Lower leg skin (tissue), 3 donors: ENCODE measurements at regions not wholly inside any gene's neighbourhood (a gene's known extent, or its start where the extent isn't known, plus 50 kb on each side); places are given as distances from the start of the nearest gene placed in this dataset.
"Not testable (repeated sequence)": the region's sequence is repeated elsewhere in the genome, so short reads cannot be mapped to it uniquely, and the experiment has no call there.

Source experiments
- POLR2A ChIP-seq, 2 donors: fragments of 450-650 bp; IDR thresholded peaks; one replicate each; pipeline ENCODE4 v1.6.1; 2016 to 2017; ENCODE audit warnings: antibody characterized with exemption in 2 of 2, mild to moderate bottlenecking in 1 of 2, moderate library complexity in 1 of 2
- TF ChIP-seq, protein P1 (sequence below), 3 donors: fragments of 450-650 bp; IDR thresholded peaks; one replicate each; pipeline ENCODE4 v1.5.1; 2016; ENCODE audit warnings: antibody characterized with exemption in 3 of 3, mild to moderate bottlenecking in 3 of 3, moderate library complexity in 2 of 3

DNA sequence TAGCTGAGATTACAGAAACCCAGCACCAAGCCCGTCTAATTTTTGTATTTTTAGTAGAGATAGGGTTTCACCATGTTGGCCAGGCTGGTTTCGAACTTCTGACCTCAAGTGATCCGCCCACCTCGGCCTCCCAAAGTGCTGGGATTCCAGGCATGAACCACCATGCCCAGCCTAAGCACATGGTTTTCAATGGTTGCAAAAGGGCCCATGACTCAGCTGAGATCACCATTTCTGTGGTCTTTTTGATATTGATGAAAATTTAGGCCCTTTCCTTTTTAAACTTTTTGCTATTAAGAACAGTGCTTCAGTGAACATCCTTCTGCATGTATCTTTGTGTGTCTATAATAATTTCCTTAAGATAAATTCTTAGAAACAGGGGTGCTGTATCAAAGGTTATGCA lies 74.2 kb upstream of the CTBP2 start:
- not testable (repeated sequence) for TF ChIP-seq POLR2A (IDR thresholded peaks at IDR 0.05)
- TF ChIP-seq, protein P1, sequence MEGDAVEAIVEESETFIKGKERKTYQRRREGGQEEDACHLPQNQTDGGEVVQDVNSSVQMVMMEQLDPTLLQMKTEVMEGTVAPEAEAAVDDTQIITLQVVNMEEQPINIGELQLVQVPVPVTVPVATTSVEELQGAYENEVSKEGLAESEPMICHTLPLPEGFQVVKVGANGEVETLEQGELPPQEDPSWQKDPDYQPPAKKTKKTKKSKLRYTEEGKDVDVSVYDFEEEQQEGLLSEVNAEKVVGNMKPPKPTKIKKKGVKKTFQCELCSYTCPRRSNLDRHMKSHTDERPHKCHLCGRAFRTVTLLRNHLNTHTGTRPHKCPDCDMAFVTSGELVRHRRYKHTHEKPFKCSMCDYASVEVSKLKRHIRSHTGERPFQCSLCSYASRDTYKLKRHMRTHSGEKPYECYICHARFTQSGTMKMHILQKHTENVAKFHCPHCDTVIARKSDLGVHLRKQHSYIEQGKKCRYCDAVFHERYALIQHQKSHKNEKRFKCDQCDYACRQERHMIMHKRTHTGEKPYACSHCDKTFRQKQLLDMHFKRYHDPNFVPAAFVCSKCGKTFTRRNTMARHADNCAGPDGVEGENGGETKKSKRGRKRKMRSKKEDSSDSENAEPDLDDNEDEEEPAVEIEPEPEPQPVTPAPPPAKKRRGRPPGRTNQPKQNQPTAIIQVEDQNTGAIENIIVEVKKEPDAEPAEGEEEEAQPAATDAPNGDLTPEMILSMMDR (IDR thresholded peaks at IDR 0.05): not testable (repeated sequence)
